Testis (tissue), 2 donors: ENCODE measurements at regions not wholly inside any gene's neighbourhood (a gene's known extent, or its start where the extent isn't known, plus 50 kb on each side); places are given as distances from the start of the nearest gene placed in this dataset.

Experiments used
- DNase-seq: peaks from one replicate; pipeline ENCODE4 v3.0.0-alpha.2; 2019
- H3K27ac ChIP-seq, 2 donors: fragments of 200-600 bp; sonication (generic); one replicate each; pipeline ENCODE4 v1.5.1; 2019
- H3K27me3 ChIP-seq: fragments of 200-600 bp; sonication (generic); one replicate; pipeline ENCODE4 v1.5.1; 2019
- H3K36me3 ChIP-seq: fragments of 200-600 bp; sonication (generic); one replicate; pipeline ENCODE4 v1.5.1; 2017; ENCODE audit warnings: low read depth; ENCODE audit errors: missing control alignments
- H3K4me1 ChIP-seq: fragments of 200-600 bp; sonication (generic); one replicate; pipeline ENCODE4 v1.5.1; 2019
- H3K4me3 ChIP-seq, 2 donors: fragments of 200-600 bp; sonication (generic); one replicate each; pipeline ENCODE4 v1.5.1; 2017 to 2019
- H3K9me3 ChIP-seq: fragments of 200-600 bp; sonication (generic); one replicate; pipeline ENCODE4 v1.5.1; 2017
- CTCF ChIP-seq, 3 experiments: fragments of 450-650 bp in 2 of 3; fragments of 200-600 bp in 1 of 3; sonication (generic) in 1 of 3; IDR thresholded peaks; one replicate each; pipeline ENCODE4 v1.5.1; 2016 to 2019; ENCODE audit warnings: antibody characterized with exemption in 3 of 3, mild to moderate bottlenecking in 2 of 3, moderate library complexity in 1 of 3
- POLR2A ChIP-seq: fragments of 450-650 bp; IDR thresholded peaks from one replicate; pipeline ENCODE4 v1.6.1; 2017; ENCODE audit warnings: antibody characterized with exemption, mild to moderate bottlenecking, moderate library complexity
- WGBS, 2 donors: methylation state at CpG; one replicate each; pipeline ENCODE4 v1.1.5; 2018; 5-methylcytosine and 5-hydroxymethylcytosine counted together
- intact Hi-C: fragments of 100-400 bp; cut with DNase I; formaldehyde crosslinking; loops from one replicate; pipeline ENCODE4 v1.15.1; 2023; ENCODE audit warnings: low total_unique reads

GRCh38 chr3:124632566-124633140, 97.6 kb upstream of the UMPS start:
- Histone ChIP-seq H3K9me3 (no peaks in the 10 kb centered on the region), H3K27me3 (no peaks in the 10 kb centered on the region), H3K4me3 (no peak overlapping the region), H3K4me1 (peaks cover 8% of the 10 kb centered on the region), H3K36me3 (no peaks in the 10 kb centered on the region), H3K27ac (no peak overlapping the region)
- TF ChIP-seq CTCF (IDR thresholded peaks at IDR 0.05) (no peak), POLR2A (no peak)
- intact Hi-C loops = no loop called here
- no peak for DNase-seq
- 96 to 99% methylated on average over 7 of the region's 7 CpGs for WGBS, 2 donors

GRCh38 chr3:124633524-124633923, 96.7 kb upstream of the UMPS start:
- 83 to 91% methylated on average over 3 of the region's 3 CpGs for WGBS, 2 donors
- TF ChIP-seq CTCF (IDR thresholded peaks at IDR 0.05) (no peak), POLR2A (no peak)
- Histone ChIP-seq H3K4me1 (peaks cover 7% of the 10 kb centered on the region), H3K4me3 (no peak overlapping the region), H3K27ac (no peak overlapping the region), H3K36me3 (no peaks in the 10 kb centered on the region), H3K27me3 (no peaks in the 10 kb centered on the region), H3K9me3 (no peaks in the 10 kb centered on the region)
- no peak for DNase-seq
- intact Hi-C loops = no loop called here

- WGBS, 2 donors = 94 to 96% methylated on average over 15 of the region's 15 CpGs
- Histone ChIP-seq H3K27me3 (no peaks in the 10 kb centered on the region), H3K36me3 (no peaks in the 10 kb centered on the region), H3K4me3 (no peak overlapping the region), H3K27ac (no peak overlapping the region), H3K4me1 (peaks cover 7% of the 10 kb centered on the region), H3K9me3 (no peaks in the 10 kb centered on the region)
- intact Hi-C loops = no loop called here
- no peak for DNase-seq
- TF ChIP-seq POLR2A (no peak), CTCF (IDR thresholded peaks at IDR 0.05) (no peak)
Measured at GRCh38 chr3:124634210-124635168, 95.8 kb upstream of the UMPS start.

GRCh38 chr3:124635169-124635539, 95.1 kb upstream of the UMPS start:
- WGBS, 2 donors = 100% methylated on average over 1 of the region's 1 CpG
- DNase-seq = no peak
- intact Hi-C loops = no loop called here
- peaks cover 7% of the 10 kb centered on the region for H3K4me1 ChIP-seq
- no peaks in the 10 kb centered on the region for H3K9me3 ChIP-seq
- no peaks in the 10 kb centered on the region for H3K27me3 ChIP-seq
- H3K36me3 ChIP-seq = no peaks in the 10 kb centered on the region
- no peak overlapping the region for H3K27ac ChIP-seq
- no peak for TF ChIP-seq POLR2A
- no peak for TF ChIP-seq CTCF (IDR thresholded peaks at IDR 0.05)
- H3K4me3 ChIP-seq = no peak overlapping the region
